A549 (cell line): ENCODE measurements at regions not wholly inside any gene's neighbourhood (a gene's known extent, or its start where the extent isn't known, plus 50 kb on each side); places are given as distances from the start of the nearest gene placed in this dataset.

Source experiments
- ATAC-seq, 2 experiments: fragments of 200-7000 bp in 1 of 2; fragments of >200 bp in 1 of 2; cut with Nextera tagmentation in 1 of 2; cut with Tn5 transposase in 1 of 2; 3 replicates each; pipeline versions ENCODE4 v1.8.0 to v1.9.1; 2018 to 2020; ENCODE audit warnings: mild to moderate bottlenecking in 1 of 2, moderate library complexity in 1 of 2
- CTCF ChIA-PET: fragments of 300-600 bp; sonication (Branson Sonifier 250); formaldehyde crosslinking; extraction: SDS; loops from one replicate; lab custom pipeline; 2021; ENCODE audit warnings: antibody characterized with exemption, inconsistent platforms; lab: Yijun Ruan, JAX
- POLR2A ChIA-PET: fragments of 350-600 bp; formaldehyde crosslinking; extraction: SDS; loops from one replicate; lab custom pipeline; 2021; ENCODE audit warnings: antibody characterized with exemption, inconsistent platforms; lab: Yijun Ruan, JAX
- DNase-seq, 2 experiments: peaks; one replicate each; pipeline versions ENCODE4 v3.0.0 to v3.0.0-alpha.2; 2011 to 2016; ENCODE audit warnings: low read depth in 1 of 2, low spot score in 1 of 2
- FAIRE-seq: peaks from 2 replicates; lab custom pipeline; 2011; peaks lifted over from hg19 to GRCh38; lab: Jason Lieb, UNC
- H3K27ac ChIP-seq, 2 experiments: fragments of >200 bp; sonication (Bioruptor Twin); formaldehyde crosslinking; 3 replicates each; pipeline ENCODE4 v1.5.1; 2016 to 2017
- H3K4me1 ChIP-seq: fragments of >200 bp; sonication (Bioruptor Twin); formaldehyde crosslinking; 3 replicates; pipeline ENCODE4 v1.6.1; 2016
- H3K4me2 ChIP-seq: fragments of >200 bp; sonication (Bioruptor Twin); formaldehyde crosslinking; 3 replicates; pipeline ENCODE4 v1.6.1; 2016
- H3K4me3 ChIP-seq: fragments of >200 bp; sonication (Bioruptor Twin); formaldehyde crosslinking; 3 replicates; pipeline ENCODE4 v1.5.1; 2016
- H3K9me3 ChIP-seq: fragments of >200 bp; sonication (Bioruptor Twin); formaldehyde crosslinking; 3 replicates; pipeline ENCODE4 v1.6.1; 2016
- CBX2 ChIP-seq: fragments of 200-600 bp; sonication (generic); IDR thresholded peaks from 2 replicates; pipeline ENCODE4 v1.6.1; 2016; ENCODE audit warnings: low read depth, mild to moderate bottlenecking, borderline replicate concordance
- E2F6 ChIP-seq: IDR thresholded peaks from 2 replicates; pipeline ENCODE4 v1.6.1; 2012; ENCODE audit warnings: low read depth, borderline replicate concordance
- ESRRA ChIP-seq: fragments of 150-350 bp; IDR thresholded peaks from 2 replicates; pipeline ENCODE4 v1.6.1; 2014; ENCODE audit warnings: mild to moderate bottlenecking, low read length, borderline replicate concordance
- FOSL2 ChIP-seq, 2 experiments: fragments of 450-650 bp in 1 of 2; fragments of >200 bp in 1 of 2; sonication (Bioruptor Twin) in 1 of 2; formaldehyde crosslinking; IDR thresholded peaks; 2 replicates each; pipeline versions ENCODE4 v1.5.0 to v1.6.1; 2016 to 2020; ENCODE audit warnings: mild to moderate bottlenecking in 1 of 2, moderate library complexity in 1 of 2
- HES2 ChIP-seq: fragments of >200 bp; sonication (Bioruptor Twin); formaldehyde crosslinking; IDR thresholded peaks from 2 replicates; pipeline ENCODE4 v1.6.1; 2016
- HMGXB4 ChIP-seq: fragments of 250-450 bp; sonication (Bioruptor Pico); IDR thresholded peaks from 2 replicates; pipeline ENCODE4 v1.5.0; 2021; ENCODE audit warnings: mild to moderate bottlenecking, moderate library complexity, borderline replicate concordance
- HOXB5 ChIP-seq: fragments of 250-450 bp; sonication (Bioruptor Pico); IDR thresholded peaks from 2 replicates; pipeline ENCODE4 v1.5.0; 2020; ENCODE audit warnings: mild to moderate bottlenecking, moderate library complexity
- KDM1A ChIP-seq: fragments of 200-600 bp; sonication (generic); IDR thresholded peaks from 2 replicates; pipeline ENCODE4 v1.6.1; 2016; ENCODE audit warnings: low read depth, mild to moderate bottlenecking
- KDM5A ChIP-seq: fragments of 200-600 bp; sonication (generic); IDR thresholded peaks from 2 replicates; pipeline ENCODE4 v1.6.1; 2016; ENCODE audit warnings: antibody characterized with exemption, mild to moderate bottlenecking
- MAX ChIP-seq: IDR thresholded peaks from 2 replicates; pipeline ENCODE4 v1.6.1; 2012
- MAZ ChIP-seq: fragments of 150-350 bp; IDR thresholded peaks from 2 replicates; pipeline ENCODE4 v1.6.1; 2014; ENCODE audit warnings: antibody characterized with exemption, low read depth, low read length, borderline replicate concordance
- MYC ChIP-seq: IDR thresholded peaks from 2 replicates; pipeline ENCODE4 v1.6.1; 2012; ENCODE audit warnings: mild to moderate bottlenecking, inconsistent platforms, low read length, improper control_type of control experiment, borderline replicate concordance
- NPAS2 ChIP-seq: fragments of 250-450 bp; sonication (Bioruptor Pico); IDR thresholded peaks from 2 replicates; pipeline ENCODE4 v1.8.0; 2022; ENCODE audit warnings: mild to moderate bottlenecking, moderate library complexity, borderline replicate concordance
- PHF8 ChIP-seq: fragments of 200-600 bp; sonication (generic); IDR thresholded peaks from 2 replicates; pipeline ENCODE4 v1.6.1; 2016; ENCODE audit warnings: low read depth, mild to moderate bottlenecking, antibody characterized with exemption, moderate library complexity, borderline replicate concordance
- POLR2AphosphoS2 ChIP-seq: conservative IDR thresholded peaks from 2 replicates; pipeline ENCODE4 v1.6.1; 2012; ENCODE audit warnings: low read length, improper control_type of control experiment, inconsistent platforms
- RNF2 ChIP-seq: fragments of 200-600 bp; sonication (generic); IDR thresholded peaks from 2 replicates; pipeline ENCODE4 v1.6.1; 2016; ENCODE audit warnings: low read depth, mild to moderate bottlenecking, antibody characterized with exemption, moderate library complexity, borderline replicate concordance
- SMC3 ChIP-seq: fragments of >200 bp; sonication (Bioruptor Twin); formaldehyde crosslinking; IDR thresholded peaks from 3 replicates; pipeline ENCODE4 v1.6.1; 2018; ENCODE audit warnings: inconsistent platforms
- USF2 ChIP-seq: fragments of 450-650 bp; IDR thresholded peaks from 2 replicates; pipeline ENCODE4 v1.6.1; 2014; ENCODE audit warnings: antibody characterized with exemption
- ZNF302 ChIP-seq: fragments of 250-450 bp; sonication (Bioruptor Pico); IDR thresholded peaks from 2 replicates; pipeline ENCODE4 v1.9.0; 2021; ENCODE audit warnings: inconsistent platforms, mild to moderate bottlenecking, moderate library complexity
- ZSCAN20 ChIP-seq: fragments of 250-450 bp; sonication (Bioruptor Pico); IDR thresholded peaks from 2 replicates; pipeline ENCODE4 v1.8.0; 2022; ENCODE audit warnings: mild to moderate bottlenecking, moderate library complexity
- WGBS: methylation state at CpG from one replicate; pipeline ENCODE4 v1.1.6; 2017; ENCODE audit errors: missing lambda C conversion rate; 5-methylcytosine and 5-hydroxymethylcytosine counted together

GRCh38 chr5:141783005-141783946 lies 94.9 kb downstream of the PCDH1 start:
- H3K27ac ChIP-seq: peak overlapping the region in 1 of 2 experiments; percentile 58; a peak in 3 of 6 replicates
- no peak for TF ChIP-seq SMC3
- no peak for TF ChIP-seq MYC
- no peak for TF ChIP-seq HOXB5 (CRISPR knock-in tag)
- no peak for TF ChIP-seq POLR2AphosphoS2
- TF ChIP-seq NPAS2: no peak
- TF ChIP-seq KDM5A: no peak
- no peak for TF ChIP-seq FOSL2 (IDR thresholded peaks at IDR 0.05)
- 0 out of 2 replicates have a peak, but pooled peaks have one; percentile 29 for TF ChIP-seq FOSL2 (CRISPR knock-in tag; IDR thresholded peaks at IDR 0.05)
- FAIRE-seq (no peak), ATAC-seq (peak; percentile 47 to 73; a peak in 5 of 6 replicates), DNase-seq (peak; percentile 25 to 31)
- peak overlapping the region; percentile 4; the same call in 1 of the 3 replicates for H3K4me2 ChIP-seq
- H3K4me1 ChIP-seq: peaks cover 26% of the 10 kb centered on the region
- POLR2A ChIA-PET: no interaction called here
- no peaks in the 10 kb centered on the region for H3K9me3 ChIP-seq
- H3K4me3 ChIP-seq: no peak overlapping the region
- CTCF ChIA-PET: interaction anchor here (0.7 to 5.6 kb wide), 5 partner anchors 31 to 96 kb away, joined by 3 to 22 read pairs (median 3); partner anchors contain the start of gene PCDH1
- 40% methylated on average over 10 of the region's 17 CpGs for WGBS

- Histone ChIP-seq H3K27ac (no peak overlapping the region), H3K4me3 (no peak overlapping the region), H3K4me2 (no peak overlapping the region), H3K9me3 (no peaks in the 10 kb centered on the region), H3K4me1 (peaks cover 31% of the 10 kb centered on the region)
- ChIA-PET POLR2A (no interaction called here), CTCF (interaction anchor here (0.6 to 5.6 kb wide), 7 partner anchors 14 to 543 kb away, joined by 3 to 22 read pairs (median 3); partner anchors contain the start of genes PCDH1 and SPRY4)
- FAIRE-seq (no peak), DNase-seq (no peak), ATAC-seq (no peak)
- 69% methylated on average over 2 of the region's 2 CpGs for WGBS
- TF ChIP-seq HMGXB4 (CRISPR knock-in tag) (no peak), USF2 (no peak), PHF8 (no peak), MAX (no peak), CBX2 (no peak), RNF2 (no peak), ZSCAN20 (no peak), KDM1A (no peak), ZNF302 (CRISPR knock-in tag) (no peak), KDM5A (no peak), MAZ (no peak), E2F6 (no peak), ESRRA (no peak), HES2 (no peak)
These were observed 96.3 kb downstream of the PCDH1 start for GRCh38 chr5:141781910-141782309.
